ENCODE measurements at regions not wholly inside any gene's neighbourhood (a gene's known extent, or its start where the extent isn't known, plus 50 kb on each side); places are given as distances from the start of the nearest gene placed in this dataset.

DNA sequence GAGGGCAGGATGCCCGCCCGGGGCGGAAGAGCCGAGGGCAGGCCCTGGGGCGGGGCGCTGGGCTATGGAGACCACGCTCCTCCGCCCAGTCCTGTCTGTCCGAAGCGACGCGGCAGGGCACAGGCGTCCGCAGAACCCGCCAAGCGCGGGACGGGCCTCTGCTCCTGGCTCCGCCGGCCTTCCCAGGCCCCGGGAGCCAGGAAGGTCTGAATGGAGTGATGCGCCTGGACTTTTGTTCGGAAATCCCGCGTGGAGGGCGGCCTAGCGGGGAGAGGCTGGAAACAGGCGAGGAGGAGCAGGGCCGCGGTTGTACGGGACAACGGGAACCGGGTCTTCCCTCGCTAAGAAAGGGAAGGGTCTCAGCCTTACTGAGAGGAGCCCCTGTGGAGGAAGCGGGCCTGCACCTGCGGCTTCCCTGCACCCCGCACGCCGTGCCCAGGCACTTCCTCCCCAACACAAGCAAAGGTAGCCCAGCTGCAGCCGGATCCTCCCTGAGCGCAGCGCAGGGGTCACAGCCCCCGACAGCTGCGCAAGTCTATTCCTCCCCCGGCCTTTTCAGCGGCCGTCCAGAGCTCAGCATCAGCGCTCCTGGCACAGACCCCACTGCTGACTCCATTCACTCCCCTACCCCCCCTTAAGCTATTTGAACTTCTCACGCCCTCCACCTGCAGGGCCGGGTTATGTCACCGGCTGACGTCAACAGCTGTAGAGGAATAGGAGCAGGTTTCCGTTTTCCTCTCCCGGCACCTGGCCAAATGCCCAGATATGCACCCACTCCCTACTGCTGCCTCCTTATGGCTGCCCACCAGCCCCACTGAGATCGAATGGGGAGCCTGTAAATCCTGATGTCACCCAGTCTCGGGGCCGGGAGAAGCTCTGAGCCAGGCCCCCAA, 143.2 kb upstream of the RET start:
- peak; percentile 82 for DNase-seq

DNA sequence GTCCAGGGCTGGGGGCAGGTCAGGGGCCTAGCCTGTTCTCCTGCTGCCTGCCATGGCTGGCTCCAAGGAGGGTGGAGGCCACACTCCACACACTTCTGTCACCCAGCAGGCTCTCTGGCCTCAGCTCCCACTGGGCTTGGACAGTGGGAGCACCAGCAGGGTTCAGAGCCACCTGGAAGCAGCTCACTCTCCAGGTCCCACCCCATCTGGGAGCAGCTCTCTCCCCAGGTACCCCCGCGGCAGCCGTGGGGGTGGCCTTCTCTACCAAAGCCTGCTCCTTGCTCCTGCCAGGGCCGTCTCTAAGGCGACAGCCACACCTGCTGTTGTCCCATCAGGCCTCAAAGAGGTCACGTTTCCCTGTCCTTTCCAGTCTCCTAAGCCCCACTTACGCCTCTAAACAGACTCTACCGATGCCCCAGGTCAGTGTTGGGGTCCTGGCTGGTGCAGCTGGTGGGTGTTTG, 142.5 kb upstream of the RET start:
- DNase-seq, result no peak

DNA sequence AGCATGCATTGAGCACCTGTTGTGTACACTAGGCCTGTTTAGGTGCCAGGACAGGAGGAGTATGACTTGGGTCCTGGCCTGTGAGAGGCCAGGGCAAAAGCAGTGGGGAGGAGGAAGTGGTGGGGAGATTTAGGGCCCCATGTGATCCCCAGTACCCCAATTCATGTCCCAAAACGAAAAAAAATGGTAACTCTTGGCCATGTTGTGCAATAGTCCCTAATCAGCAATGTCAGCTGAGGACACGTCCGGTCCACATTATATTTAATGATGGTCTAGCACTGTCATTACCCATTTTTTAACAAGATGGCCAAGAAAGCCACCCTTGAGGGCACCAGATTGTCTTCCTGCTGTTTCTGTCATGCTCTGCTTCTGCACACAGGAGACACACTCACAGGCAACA, 142.0 kb upstream of the RET start:
- DNase-seq, result no peak

DNA sequence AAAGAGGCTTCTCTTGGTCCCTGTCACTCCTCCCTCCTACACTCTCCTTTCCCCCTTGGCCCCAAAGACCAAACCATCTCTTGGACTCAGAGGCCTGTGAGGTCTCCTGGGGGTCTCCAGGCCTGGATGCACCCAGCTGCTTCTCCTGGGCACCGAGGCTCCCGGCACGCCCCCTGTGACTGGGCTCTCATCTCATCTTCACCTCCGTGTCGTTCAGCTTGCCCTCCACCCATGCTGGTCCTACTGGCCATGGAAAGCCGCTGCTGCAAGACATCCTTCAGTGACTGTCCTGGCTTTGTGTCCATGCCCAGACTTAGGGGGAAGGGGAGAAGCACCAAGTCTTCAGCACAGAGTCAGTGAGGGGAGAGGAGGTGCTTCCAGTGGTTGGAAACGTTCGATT, 141.4 kb upstream of the RET start:
- DNase-seq, result no peak

DNA sequence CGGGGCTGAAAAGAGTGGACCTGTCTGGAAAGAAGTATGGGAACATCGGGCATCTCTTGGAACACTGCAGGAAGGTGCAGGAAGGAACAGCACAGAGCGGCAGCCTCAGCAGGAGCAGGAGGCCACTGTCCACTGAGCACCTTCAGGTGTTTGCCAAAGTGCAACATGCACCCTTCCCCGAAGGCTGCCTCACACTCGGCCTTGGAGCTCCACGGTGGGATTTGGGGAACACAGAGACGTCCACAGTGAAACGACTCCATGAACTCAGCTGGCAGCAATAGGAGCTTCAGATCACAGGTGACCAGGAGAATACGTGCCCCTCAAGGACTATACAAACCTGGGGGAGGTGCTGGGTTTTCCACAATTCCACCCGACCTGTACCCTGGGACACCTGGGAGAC, 140.3 kb upstream of the RET start:
- no peak for DNase-seq

- DNase-seq, result no peak
Measured at GRCh38 chr10:42937048-42937447, 139.8 kb upstream of the RET start.

GRCh38 chr10:42937649-42938180, 139.2 kb upstream of the RET start:
- no peak for DNase-seq

DNA sequence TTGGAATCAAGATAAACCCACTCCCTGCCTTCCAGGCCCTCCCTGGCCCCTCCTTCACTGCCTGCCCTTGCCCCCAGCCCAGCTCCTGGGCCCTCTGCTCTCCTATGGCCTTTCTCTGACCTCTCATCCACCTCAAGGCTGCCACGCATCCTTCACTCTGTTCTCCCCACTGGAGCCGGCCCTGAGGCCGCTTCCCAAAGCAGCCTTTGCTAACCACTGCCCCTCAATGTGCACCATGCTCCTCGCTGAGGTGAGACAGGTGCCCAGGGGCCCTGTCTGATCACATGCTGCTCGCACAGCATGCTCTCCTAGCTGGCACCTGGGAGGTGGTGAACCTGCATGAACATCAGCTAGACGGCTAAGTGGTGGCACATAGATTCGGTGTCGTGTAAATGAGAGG, 138.5 kb upstream of the RET start:
- DNase-seq, result no peak

DNA sequence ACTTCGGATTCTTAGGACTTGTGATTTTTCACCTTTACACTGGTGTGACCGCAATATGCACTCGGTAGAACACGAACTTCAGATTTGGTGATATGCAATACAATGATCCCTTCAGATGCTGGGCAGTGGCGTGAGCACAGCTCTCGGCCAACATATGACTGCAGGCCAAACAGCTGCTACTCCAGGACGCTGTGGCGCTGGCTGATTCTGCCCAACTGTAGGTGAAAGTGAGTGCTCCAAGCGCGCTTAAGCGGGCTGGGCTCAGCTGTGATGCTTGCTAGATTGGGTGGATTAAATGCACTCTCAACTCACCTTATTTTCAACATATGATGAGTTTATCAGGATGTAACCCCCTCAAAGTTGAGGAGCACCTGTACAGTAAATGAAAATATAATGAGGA, 137.6 kb upstream of the RET start:
- no peak for DNase-seq

DNA sequence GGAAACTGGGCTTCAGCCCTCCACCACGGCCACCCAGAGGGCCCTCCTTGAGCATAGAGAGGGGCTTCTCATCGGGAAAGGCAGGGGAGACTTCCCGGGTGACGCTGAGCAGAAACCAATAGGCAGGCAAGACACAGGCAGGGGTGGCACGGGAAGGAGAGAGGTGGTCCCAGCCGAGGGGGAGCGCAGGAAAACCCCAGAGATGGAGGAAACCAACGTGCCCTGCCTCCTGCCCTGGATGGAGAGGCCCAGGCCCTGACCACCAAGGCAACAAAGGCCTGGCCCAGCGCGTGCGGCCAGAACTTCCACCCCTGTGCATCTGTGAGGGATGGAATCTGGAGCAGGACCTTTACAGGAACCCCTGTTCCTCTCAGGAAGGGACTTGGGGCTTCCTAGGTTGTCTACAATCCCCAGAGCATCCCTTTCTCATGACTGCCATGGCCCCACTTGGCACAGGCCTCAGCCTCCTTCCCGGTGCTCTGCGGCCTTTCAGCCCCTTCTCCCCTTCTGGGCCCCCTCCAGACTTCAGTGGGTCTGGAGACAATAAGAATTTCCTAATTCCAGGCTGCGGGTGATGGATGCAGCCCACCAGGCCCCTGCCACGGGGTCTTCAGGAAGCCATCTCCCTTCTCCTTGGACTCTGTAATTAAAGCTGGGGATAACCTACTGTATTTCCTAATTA, 137.0 kb upstream of the RET start:
- no peak for DNase-seq

DNA sequence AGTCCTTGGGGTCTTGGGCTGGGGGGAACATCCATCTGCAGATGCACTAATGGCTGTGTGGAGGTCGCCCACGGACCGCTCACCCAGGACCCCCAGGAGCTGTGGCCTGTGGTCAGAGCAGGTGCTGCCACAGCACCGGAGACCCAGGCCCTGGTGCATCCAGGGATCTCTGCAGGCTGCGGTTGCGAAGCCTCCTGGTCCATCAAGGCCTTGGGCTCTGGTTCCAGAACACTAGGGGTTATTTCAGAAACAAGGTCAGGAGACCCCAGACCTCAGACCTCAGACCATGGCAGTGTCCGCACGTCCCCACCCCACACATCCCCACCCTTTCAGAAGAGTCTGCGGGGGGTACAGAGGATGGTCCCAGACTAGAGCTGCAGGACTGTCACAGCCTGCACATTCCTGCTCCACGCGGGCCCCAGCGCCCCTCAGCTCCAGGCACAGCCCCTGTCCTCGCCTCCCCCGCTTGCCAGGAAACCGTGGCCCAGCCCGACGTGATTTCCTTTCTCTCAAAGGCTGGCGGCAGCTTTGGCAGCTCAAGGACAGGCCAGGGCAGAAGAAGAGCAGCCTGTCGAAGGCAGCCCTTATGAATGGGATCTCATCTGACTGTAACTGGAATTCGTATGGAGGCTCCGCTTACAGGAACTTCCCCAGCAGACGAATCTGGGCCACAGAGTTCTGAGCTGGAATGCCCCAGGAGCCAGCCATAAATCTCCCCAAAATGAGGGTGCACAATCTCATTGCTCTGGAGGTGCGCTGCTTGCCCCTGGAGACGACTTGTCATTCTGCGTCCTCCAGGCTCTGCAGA, 136.2 kb upstream of the RET start:
- no peak for DNase-seq

GRCh38 chr10:42941295-42941644, 135.6 kb upstream of the RET start:
- no peak for DNase-seq

GRCh38 chr10:42941790-42942189, 135.1 kb upstream of the RET start:
- no peak for DNase-seq

- no peak for DNase-seq
Measured at GRCh38 chr10:42942279-42942950, 134.5 kb upstream of the RET start.

- DNase-seq, result no peak
Measured at GRCh38 chr10:42943025-42943818, 133.6 kb upstream of the RET start.

DNA sequence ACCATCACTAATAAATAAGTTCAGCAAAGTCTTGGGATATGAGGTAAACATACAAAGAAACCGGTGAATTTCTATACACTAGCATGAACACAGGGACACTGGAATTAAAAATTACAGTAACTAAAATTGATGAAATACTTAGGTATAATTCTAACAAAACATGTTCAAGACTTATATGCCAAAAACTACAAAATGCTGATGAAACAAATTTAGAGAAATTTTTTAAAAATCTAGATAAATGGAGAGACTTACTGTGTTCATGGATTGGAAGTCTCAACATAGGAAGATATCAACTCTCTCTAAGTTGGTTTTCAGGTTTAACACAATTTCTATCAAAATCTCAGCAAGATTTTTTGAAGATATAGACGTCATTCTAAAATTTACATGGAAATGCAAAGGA, 128.8 kb upstream of the RET start:
- no peak for DNase-seq

- no peak for DNase-seq
Measured at GRCh38 chr10:42949287-42949686, 127.6 kb upstream of the RET start.

GRCh38 chr10:42950606-42951485, 126.0 kb upstream of the RET start:
- no peak for DNase-seq

GRCh38 chr10:42951486-42952251, 125.2 kb upstream of the RET start:
- no peak for DNase-seq

GRCh38 chr10:42952349-42952748, 124.5 kb upstream of the RET start:
- peak; percentile 20 for DNase-seq

Data from DMS153 (cell line).